GM19324 (cell line): ENCODE measurements at regions not wholly inside any gene's neighbourhood (a gene's known extent, or its start where the extent isn't known, plus 50 kb on each side); places are given as distances from the start of the nearest gene placed in this dataset.
"Not testable (repeated sequence)": the region's sequence is repeated elsewhere in the genome, so short reads cannot be mapped to it uniquely, and the experiment has no call there.

Source experiments
- ATAC-seq: cut with Tn5 transposase; IDR thresholded peaks from one replicate; pipeline ENCODE4 v1.9.1; 2021; ENCODE audit warnings: mild to moderate bottlenecking, moderate library complexity; ENCODE audit not compliant: unreplicated experiment, low FRiP score

DNA sequence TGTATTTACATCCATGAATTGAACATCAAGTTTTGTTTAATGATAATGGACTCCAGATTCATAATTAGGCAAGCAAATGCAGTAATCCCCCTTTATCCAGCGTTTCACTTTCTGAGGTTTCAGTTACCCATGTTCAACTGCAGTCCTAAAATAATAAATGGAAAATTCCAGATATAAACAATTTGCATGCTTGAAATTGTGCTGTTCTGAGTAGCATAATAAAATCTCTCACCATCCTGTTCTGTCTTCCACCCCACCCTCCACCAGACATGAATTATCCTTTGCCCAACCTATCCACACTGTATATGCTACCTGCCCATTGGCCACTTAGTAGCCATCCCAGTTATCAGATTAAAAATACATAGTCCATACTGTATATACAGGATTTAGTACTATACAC lies 224.5 kb upstream of the CHAC2 start:
- no peak for ATAC-seq

DNA sequence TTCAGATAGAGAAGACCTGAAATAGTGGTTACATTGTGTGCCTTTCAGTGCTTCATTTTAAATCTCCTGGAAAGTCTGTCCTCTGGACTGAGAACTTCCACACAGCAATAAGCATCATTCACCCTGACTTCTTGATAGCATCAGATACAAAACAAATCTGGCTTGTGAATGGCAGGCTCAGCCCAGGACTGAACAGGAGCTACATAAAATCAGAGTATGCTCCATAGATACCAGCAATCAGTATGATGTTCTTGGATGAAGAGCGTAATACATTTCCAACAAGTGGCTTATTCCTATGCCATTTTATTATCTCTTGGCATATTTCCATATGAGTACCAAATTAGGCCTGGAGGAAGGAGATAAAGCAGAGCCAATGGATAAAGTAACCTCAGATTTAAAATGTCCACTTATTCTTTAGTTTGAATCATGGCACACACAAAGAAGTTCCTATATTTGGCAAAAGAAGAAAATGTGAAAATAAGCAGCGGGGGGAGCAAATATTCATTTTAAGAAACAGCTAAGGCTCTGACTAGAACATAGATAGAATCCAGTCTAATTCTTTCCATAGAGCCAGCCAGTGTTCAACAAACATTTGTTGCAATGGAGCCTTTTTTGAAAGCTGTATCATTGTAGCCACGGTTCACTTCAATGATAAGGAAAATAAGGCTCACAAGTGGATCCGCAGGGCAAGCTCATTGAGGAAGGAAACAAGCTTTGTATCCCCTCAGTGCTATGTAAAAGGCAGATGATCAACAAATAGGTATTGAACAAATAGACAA lies 230.8 kb upstream of the CHAC2 start:
- ATAC-seq, result no peak

GRCh38 chr2:53535234-53535840 lies 232.3 kb upstream of the CHAC2 start:
- no peak for ATAC-seq

- no peak for ATAC-seq
These were observed 237.5 kb upstream of the CHAC2 start for GRCh38 chr2:53530126-53530525.

DNA sequence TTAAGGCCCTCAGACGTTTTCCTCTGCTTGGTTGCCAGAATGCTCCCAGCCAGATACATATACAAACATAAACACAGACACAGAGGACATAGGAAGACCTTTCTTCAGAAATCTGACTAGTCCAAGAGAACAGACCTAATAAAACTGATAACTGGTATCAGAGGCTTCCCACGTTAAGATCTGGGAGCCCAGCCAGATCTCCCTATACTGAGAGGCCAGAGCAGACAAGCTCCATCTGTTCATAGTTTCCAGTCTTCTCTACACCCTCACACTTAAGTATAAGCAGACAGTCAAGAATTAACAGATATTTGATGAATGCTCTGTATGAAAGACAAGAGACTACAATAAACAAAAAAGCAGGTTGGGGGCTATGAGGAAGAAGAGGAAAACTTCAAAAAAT lies 240.5 kb upstream of the CHAC2 start:
- ATAC-seq, result no peak

- ATAC-seq, result no peak
These were observed 247.4 kb upstream of the CHAC2 start for GRCh38 chr2:53519918-53520841.

GRCh38 chr2:53517406-53517805 lies 250.2 kb upstream of the CHAC2 start:
- ATAC-seq, result no peak

DNA sequence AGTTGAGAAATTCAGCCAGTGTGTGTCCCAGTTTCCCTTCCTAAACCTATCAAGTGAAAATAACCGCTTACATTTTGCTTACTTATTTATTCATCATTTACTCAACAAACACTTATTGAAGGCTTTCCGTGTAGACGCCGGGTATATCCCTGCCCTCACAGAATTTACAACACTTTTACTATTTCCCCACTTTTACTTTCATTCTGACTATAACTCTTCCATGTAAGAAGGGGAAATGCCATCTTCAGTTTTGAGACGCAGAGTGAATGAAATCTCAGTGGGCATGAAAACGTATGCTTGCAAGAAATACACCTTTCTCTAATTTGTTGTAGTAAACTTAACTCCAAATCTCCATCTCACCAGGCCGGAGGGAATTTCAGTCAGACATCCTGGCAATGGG lies 251.0 kb upstream of the CHAC2 start:
- no peak for ATAC-seq

- ATAC-seq, result no peak
These were observed 251.9 kb upstream of the CHAC2 start for GRCh38 chr2:53515435-53516332.

- no peak for ATAC-seq
These were observed 254.4 kb upstream of the CHAC2 start for GRCh38 chr2:53513167-53513666.

DNA sequence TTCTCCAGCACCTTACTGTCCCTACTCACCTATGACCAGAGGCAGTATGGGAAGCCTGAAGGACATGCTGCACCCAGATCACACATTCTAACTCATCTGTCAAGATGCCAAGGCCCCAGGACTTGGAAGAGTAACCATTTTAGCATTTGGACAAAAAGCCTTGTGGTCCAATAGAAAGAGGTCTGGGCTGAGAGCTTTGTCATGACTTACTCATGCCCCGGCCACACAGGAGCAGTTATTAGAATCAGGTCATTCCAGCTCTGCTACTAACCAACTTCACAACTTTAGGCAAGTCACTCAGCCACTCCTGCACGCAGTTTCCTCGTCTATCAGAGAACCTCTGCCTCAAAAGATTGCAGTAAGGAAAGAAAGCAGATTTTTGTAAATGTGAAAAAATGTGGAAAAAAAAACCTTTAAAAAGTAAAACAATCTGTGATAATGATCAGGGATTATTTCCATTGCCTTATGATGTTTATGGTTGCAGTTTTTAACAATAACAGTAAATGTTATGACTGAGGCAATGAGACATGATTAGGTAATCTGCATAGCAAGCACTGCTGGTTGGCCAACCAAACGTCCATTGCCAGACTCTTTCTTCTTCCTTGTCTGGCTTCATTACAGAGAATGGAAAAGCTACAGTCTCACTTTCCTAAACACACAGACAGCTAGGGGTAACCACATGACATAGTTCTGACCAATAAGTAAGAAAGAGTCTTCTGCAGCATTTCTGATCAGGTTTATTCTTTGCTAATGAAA lies 255.4 kb upstream of the CHAC2 start:
- ATAC-seq, result no peak

DNA sequence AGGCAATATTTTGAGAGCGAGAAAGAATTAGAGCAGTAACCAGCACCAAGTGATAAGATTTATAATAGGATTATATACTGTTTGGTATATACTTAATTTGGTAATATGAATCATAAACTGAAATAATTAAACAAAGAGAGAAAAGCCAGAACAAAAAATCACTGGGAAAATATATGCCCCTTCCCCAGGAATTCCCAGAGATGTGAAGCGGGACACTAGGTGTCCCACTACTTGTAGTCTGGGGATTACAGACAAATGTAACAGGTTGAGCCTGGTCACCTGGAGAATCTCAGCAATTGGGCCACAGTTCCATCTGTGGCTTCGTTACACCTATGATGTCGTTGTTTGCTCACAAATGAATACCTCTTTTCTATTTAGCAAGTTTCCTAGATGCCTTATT lies 256.1 kb upstream of the CHAC2 start:
- no peak for ATAC-seq

DNA sequence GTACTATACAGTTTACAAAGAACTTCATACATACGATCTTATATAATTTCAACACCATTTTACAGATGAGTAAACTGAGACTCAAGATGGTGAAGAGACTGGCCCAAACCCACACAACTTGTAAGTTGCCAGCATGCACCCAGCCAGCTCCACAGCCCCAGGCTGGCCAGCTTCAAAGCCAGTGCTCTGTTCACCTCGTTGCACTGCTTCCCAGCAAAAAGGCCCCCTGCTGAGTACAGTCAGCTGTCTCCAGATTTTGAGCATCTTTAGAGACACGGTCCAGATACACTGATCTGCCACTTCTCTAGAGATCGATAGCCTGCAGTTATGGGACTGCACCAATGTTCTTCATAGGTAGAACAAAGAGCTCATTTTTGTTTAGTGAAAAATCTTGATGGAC lies 257.2 kb upstream of the CHAC2 start:
- no peak for ATAC-seq

GRCh38 chr2:53509831-53510388 lies 257.7 kb upstream of the CHAC2 start:
- ATAC-seq, result no peak

DNA sequence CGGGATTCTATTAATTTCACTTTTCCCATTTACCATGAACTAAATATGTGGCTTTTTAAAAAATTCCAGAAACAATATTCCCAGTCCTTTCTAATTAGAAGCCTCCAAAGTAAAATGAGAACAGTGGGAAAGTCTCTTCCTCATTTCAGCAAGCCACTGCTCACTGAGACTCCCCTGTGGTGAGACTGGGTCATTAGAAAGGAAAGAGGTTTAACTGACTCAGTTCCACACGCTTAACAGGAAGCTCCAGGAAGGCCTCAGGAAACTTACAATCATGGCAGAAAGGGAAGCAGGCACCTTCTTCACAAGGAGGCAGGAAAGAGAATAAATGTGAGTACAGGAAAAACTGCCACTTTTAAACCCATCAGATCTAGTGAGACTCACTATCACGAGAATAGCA lies 258.9 kb upstream of the CHAC2 start:
- ATAC-seq, result no peak

DNA sequence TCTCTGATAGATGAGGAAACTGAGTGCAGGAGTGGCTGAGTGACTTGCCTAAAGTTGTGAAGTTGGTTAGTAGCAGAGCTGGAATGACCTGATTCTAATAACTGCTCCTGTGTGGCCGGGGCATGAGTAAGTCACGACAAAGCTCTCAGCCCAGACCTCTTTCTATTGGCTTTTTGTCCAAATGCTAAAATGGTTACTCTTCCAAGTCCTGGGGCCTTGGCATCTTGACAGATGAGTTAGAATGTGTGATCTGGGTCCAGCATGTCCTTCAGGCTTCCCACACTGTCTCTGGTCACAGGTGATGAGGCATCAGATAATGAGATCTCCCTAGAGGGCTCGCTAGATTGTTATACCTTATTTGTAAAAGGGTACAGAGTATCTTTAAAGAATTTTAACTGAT lies 260.5 kb upstream of the CHAC2 start:
- ATAC-seq, result not testable (repeated sequence)

GRCh38 chr2:53505826-53506225 lies 261.8 kb upstream of the CHAC2 start:
- no peak for ATAC-seq

GRCh38 chr2:53504507-53504906 lies 263.1 kb upstream of the CHAC2 start:
- no peak for ATAC-seq

GRCh38 chr2:53500181-53500580 lies 267.4 kb upstream of the CHAC2 start:
- ATAC-seq, result no peak
